ENCODE measurements at regions not wholly inside any gene's neighbourhood (a gene's known extent, or its start where the extent isn't known, plus 50 kb on each side); places are given as distances from the start of the nearest gene placed in this dataset.

GRCh38 chr12:115207216-115207915 lies 523.4 kb upstream of the TBX3 start:
- Histone ChIP-seq H3K36me3 (ENCODE audit: insufficient read depth, low read length) (no peaks in the 10 kb centered on the region), H3K9me3 (ENCODE audit: control insufficient read depth, insufficient read depth, low read length) (no peaks in the 10 kb centered on the region), H3K9ac (ENCODE audit: low read depth, low read length) (no peak overlapping the region), H3K4me1 (ENCODE audit: insufficient read depth, low read length) (peaks cover 7% of the 10 kb centered on the region; the same call in 1 of the 2 replicates)

- Histone ChIP-seq H3K9me3 (ENCODE audit: control insufficient read depth, insufficient read depth, low read length) (no peaks in the 10 kb centered on the region), H3K36me3 (ENCODE audit: insufficient read depth, low read length) (no peaks in the 10 kb centered on the region), H3K9ac (ENCODE audit: low read depth, low read length) (no peak overlapping the region), H3K4me1 (ENCODE audit: insufficient read depth, low read length) (peaks cover 7% of the 10 kb centered on the region; the same call in 1 of the 2 replicates)
Measured at GRCh38 chr12:115206801-115207200, 522.8 kb upstream of the TBX3 start.

GRCh38 chr12:115205755-115206308 lies 521.9 kb upstream of the TBX3 start:
- no peak overlapping the region for H3K9ac ChIP-seq (ENCODE audit: low read depth, low read length)
- no peaks in the 10 kb centered on the region for H3K36me3 ChIP-seq (ENCODE audit: insufficient read depth, low read length)
- no peaks in the 10 kb centered on the region for H3K9me3 ChIP-seq (ENCODE audit: control insufficient read depth, insufficient read depth, low read length)
- peaks cover 7% of the 10 kb centered on the region; the same call in 1 of the 2 replicates for H3K4me1 ChIP-seq (ENCODE audit: insufficient read depth, low read length)

DNA sequence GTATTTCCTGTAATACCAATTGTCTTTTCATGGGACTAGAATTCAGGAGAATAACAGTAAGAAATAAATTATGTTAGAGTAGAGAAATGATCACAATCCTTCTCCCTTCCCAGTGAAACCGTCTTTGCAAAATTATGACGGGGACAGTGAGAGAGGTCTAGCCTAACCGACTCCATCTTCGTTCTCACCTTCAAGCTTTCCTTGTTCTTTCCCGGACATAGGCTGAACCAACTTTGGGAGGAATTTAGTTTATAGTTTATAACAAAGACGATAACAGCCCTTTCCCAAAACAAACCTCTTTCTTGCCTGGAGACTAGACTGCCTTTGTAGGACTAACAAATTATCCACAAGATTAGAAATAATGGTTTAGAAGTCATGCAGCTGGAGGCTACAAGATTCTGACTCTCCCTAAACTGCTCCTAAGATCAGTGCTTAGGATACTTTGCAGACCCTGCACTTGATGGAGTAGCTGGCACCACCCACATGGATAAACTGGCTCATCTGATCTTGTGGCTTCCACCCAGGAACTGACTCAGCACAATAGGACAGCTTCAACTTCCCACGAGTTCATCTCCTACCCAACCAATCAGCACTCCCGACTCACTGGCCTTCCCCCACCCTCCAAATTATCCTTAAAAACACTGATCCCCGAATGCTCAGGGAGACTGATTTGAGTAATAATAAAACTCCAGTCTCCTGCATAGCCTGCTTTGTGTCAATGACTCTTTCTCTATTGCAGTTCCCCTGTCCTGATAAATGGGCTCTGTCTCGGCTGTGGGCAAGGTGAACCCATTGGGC lies 521.2 kb upstream of the TBX3 start:
- H3K4me1 ChIP-seq (ENCODE audit: insufficient read depth, low read length): peaks cover 7% of the 10 kb centered on the region; the same call in 1 of the 2 replicates
- no peaks in the 10 kb centered on the region for H3K9me3 ChIP-seq (ENCODE audit: control insufficient read depth, insufficient read depth, low read length)
- H3K9ac ChIP-seq (ENCODE audit: low read depth, low read length): no peak overlapping the region
- H3K36me3 ChIP-seq (ENCODE audit: insufficient read depth, low read length): no peaks in the 10 kb centered on the region

DNA sequence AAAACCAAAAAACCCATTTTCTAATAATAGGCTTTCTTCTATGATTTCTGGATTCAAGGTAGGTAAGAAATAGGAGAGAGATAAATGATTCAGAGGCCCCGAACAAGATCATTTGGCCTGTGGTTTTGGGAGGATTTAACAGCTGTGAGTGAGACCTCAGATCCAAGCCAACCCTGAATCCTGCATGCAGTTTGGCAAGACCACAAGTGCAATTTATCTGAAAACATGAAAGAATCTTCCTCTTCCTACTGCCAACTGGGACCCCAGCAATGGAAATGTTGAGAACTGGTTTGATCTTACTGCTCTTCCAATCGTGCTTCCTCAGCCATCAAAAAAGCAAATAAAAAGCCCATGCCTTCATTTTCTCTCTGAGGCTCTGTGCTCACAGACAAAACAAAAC lies 519.7 kb upstream of the TBX3 start:
- Histone ChIP-seq H3K9ac (ENCODE audit: low read depth, low read length) (no peak overlapping the region), H3K36me3 (ENCODE audit: insufficient read depth, low read length) (no peaks in the 10 kb centered on the region), H3K9me3 (ENCODE audit: control insufficient read depth, insufficient read depth, low read length) (no peaks in the 10 kb centered on the region), H3K4me1 (ENCODE audit: insufficient read depth, low read length) (peaks cover 16% of the 10 kb centered on the region)

DNA sequence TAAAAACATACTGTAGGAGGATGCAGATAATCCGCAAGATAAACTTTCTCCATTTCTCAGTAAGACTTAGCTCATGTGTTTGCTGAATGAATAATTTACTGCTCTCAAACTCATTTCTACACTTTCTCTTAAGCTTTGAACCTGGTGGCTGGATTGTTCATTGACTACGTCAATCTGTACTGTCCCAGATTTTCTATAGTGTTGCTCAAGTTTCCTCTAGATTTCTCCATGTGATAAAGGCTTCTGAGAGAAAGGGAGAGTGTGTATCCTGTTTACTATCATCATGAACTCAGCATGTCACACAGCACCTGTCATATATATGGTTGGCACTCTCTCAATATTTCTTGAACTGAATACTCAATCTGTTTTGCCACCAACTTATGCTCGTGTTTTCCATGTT lies 518.0 kb upstream of the TBX3 start:
- Histone ChIP-seq H3K4me1 (ENCODE audit: insufficient read depth, low read length) (peaks cover 18% of the 10 kb centered on the region), H3K9me3 (ENCODE audit: control insufficient read depth, insufficient read depth, low read length) (no peaks in the 10 kb centered on the region), H3K36me3 (ENCODE audit: insufficient read depth, low read length) (no peaks in the 10 kb centered on the region), H3K9ac (ENCODE audit: low read depth, low read length) (no peak overlapping the region)

DNA sequence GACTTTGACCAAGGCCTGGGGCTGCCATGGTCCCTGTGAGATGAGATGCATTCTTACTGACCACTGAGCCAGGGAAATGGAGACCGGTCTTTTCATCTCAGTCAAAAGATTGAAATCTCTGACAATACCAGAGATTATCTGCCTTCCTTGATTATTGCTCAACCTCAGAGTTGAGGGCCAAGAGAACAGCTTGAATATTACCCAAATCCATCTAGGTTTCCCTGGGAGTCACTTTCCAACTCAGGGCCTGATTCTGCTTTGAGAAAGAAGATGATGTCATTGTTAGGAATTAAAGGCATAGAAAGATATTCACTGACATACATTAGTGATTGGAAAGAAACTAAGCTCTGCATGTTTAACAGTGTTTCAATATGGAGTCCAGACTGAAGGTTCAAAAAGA lies 515.9 kb upstream of the TBX3 start:
- Histone ChIP-seq H3K4me1 (ENCODE audit: insufficient read depth, low read length) (peaks cover 11% of the 10 kb centered on the region), H3K9me3 (ENCODE audit: control insufficient read depth, insufficient read depth, low read length) (no peaks in the 10 kb centered on the region), H3K9ac (ENCODE audit: low read depth, low read length) (no peak overlapping the region), H3K36me3 (ENCODE audit: insufficient read depth, low read length) (no peaks in the 10 kb centered on the region)

- H3K9ac ChIP-seq (ENCODE audit: low read depth, low read length): no peak overlapping the region
- peaks cover 16% of the 10 kb centered on the region for H3K4me1 ChIP-seq (ENCODE audit: insufficient read depth, low read length)
- no peaks in the 10 kb centered on the region for H3K36me3 ChIP-seq (ENCODE audit: insufficient read depth, low read length)
- no peaks in the 10 kb centered on the region for H3K9me3 ChIP-seq (ENCODE audit: control insufficient read depth, insufficient read depth, low read length)
Measured at GRCh38 chr12:115194857-115195256, 510.9 kb upstream of the TBX3 start.

GRCh38 chr12:115194448-115194847 lies 510.5 kb upstream of the TBX3 start:
- H3K9ac ChIP-seq (ENCODE audit: low read depth, low read length): no peak overlapping the region
- H3K4me1 ChIP-seq (ENCODE audit: insufficient read depth, low read length): peaks cover 14% of the 10 kb centered on the region
- H3K9me3 ChIP-seq (ENCODE audit: control insufficient read depth, insufficient read depth, low read length): no peaks in the 10 kb centered on the region
- H3K36me3 ChIP-seq (ENCODE audit: insufficient read depth, low read length): no peaks in the 10 kb centered on the region

DNA sequence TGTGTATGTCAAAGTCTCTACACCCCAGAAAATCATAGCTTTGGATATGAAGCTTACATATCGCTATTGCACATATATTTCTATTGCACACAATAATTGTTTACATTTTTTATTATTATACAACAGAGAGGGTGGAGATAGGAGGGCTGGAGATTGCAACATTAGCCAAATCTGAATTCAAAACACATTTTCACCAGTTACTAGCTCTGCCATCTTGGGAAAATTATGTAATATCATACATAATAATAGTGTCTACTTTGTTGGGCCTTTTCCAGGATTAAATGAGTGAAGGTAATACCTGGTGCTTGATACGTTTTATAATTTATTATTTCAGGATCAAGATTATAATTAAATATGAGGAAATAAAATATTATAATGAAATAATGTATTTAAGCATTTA lies 507.4 kb upstream of the TBX3 start:
- no peaks in the 10 kb centered on the region for H3K36me3 ChIP-seq (ENCODE audit: insufficient read depth, low read length)
- 0 out of 2 replicates have a peak, but pooled peaks cover 4% of the 10 kb centered on the region for H3K4me1 ChIP-seq (ENCODE audit: insufficient read depth, low read length)
- H3K9me3 ChIP-seq (ENCODE audit: control insufficient read depth, insufficient read depth, low read length): no peaks in the 10 kb centered on the region
- no peak overlapping the region for H3K9ac ChIP-seq (ENCODE audit: low read depth, low read length)

GRCh38 chr12:115190010-115190770 lies 506.2 kb upstream of the TBX3 start:
- 0 out of 2 replicates have a peak, but pooled peaks cover 4% of the 10 kb centered on the region for H3K4me1 ChIP-seq (ENCODE audit: insufficient read depth, low read length)
- H3K36me3 ChIP-seq (ENCODE audit: insufficient read depth, low read length): no peaks in the 10 kb centered on the region
- H3K9ac ChIP-seq (ENCODE audit: low read depth, low read length): no peak overlapping the region
- no peaks in the 10 kb centered on the region for H3K9me3 ChIP-seq (ENCODE audit: control insufficient read depth, insufficient read depth, low read length)

DNA sequence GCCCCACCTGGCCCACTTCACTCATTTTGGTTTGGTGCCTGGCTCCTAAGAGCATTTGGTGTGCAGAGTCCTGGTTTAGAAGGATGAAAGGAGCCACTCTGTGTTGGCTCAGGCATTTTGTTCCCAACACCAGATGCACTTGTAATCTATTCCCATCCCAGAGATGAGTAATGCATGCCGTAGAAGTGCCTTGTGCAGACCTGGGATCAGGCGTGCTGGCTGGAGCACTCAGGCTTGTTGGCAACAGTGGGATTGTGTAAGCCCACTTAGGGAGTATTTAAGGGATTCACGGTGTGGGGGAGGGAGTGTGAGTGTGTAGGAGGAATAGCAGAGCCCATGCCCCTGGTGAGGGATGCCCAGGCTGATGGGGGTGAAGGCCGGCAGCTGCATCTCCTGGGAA lies 501.5 kb upstream of the TBX3 start:
- Histone ChIP-seq H3K9me3 (ENCODE audit: control insufficient read depth, insufficient read depth, low read length) (no peaks in the 10 kb centered on the region), H3K9ac (ENCODE audit: low read depth, low read length) (no peak overlapping the region), H3K4me1 (ENCODE audit: insufficient read depth, low read length) (no peaks in the 10 kb centered on the region), H3K36me3 (ENCODE audit: insufficient read depth, low read length) (no peaks in the 10 kb centered on the region)

- Histone ChIP-seq H3K9me3 (ENCODE audit: control insufficient read depth, insufficient read depth, low read length) (no peaks in the 10 kb centered on the region), H3K9ac (ENCODE audit: low read depth, low read length) (no peak overlapping the region), H3K4me1 (ENCODE audit: insufficient read depth, low read length) (no peaks in the 10 kb centered on the region), H3K36me3 (ENCODE audit: insufficient read depth, low read length) (no peaks in the 10 kb centered on the region)
Measured at GRCh38 chr12:115183752-115184151, 499.8 kb upstream of the TBX3 start.

DNA sequence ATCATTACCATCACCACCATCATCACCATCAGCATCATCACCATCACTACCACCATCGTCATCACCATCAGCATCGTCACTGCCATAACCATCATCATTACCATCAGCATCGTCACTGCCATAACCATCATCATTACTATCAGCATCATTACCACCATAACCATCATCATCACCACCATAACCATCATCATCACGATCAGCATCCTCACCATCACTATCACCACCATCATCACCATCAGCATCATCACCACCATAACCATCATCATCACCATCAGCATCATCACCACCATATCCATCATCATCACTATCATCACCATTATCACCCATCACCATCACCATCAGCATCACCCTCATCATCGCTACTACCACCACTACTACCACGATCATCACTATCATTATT lies 493.9 kb upstream of the TBX3 start:
- H3K9me3 ChIP-seq (ENCODE audit: control insufficient read depth, insufficient read depth, low read length): no peaks in the 10 kb centered on the region
- H3K9ac ChIP-seq (ENCODE audit: low read depth, low read length): no peak overlapping the region
- no peaks in the 10 kb centered on the region for H3K4me1 ChIP-seq (ENCODE audit: insufficient read depth, low read length)
- H3K36me3 ChIP-seq (ENCODE audit: insufficient read depth, low read length): no peaks in the 10 kb centered on the region; the same call in 1 of the 2 replicates

Data from ES-I3 (cell line).